ENCODE measurements at regions not wholly inside any gene's neighbourhood (a gene's known extent, or its start where the extent isn't known, plus 50 kb on each side); places are given as distances from the start of the nearest gene placed in this dataset.
"Not testable (repeated sequence)": the region's sequence is repeated elsewhere in the genome, so short reads cannot be mapped to it uniquely, and the experiment has no call there.

- DNase-seq (ENCODE audit: low spot score), result no peak
Measured at GRCh38 chr2:217593732-217594131, 409.1 kb downstream of the TNS1 start.

DNA sequence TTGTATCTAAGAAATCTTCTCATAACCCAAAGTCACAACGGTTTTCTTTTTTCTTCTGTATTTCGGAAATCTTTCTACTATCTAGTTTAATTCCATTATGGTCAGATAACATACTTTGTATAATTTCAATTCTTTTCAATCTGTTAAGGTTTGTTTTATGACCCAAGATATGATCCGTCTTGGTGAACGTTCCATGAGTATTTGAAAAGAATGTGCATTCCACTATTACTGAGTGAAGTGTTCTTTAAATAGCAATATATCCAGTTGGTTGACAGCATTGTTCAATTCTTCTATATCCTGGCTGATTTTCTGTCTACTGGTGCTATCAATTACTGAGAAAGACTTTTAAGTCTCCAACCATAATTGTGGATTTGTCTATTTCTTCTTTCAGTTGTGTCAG, 414.5 kb downstream of the TNS1 start:
- no peak for DNase-seq (ENCODE audit: low spot score)

DNA sequence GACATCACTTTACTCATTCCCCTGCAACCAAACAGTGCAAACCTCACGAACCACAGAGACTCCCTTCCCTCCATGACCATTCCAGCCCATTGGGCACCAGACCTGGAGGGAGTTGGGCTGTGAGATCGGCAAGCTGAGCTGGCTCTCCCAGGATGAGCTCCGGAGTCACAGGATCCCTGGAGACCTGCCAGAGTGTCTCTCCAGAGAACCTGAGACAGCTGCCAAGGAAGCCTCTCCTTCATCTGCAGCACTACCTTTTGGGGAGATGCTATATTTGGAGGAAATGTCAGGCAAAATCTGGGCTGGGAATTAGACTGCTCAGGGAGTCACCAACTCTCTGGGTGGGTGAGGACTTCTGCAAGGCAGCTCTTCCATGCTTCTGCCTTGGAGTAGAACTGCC, 417.4 kb downstream of the TNS1 start:
- no peak for DNase-seq (ENCODE audit: low spot score)

GRCh38 chr2:217580407-217580806, 422.4 kb downstream of the TNS1 start:
- not testable (repeated sequence) for DNase-seq (ENCODE audit: low spot score)

- DNase-seq (ENCODE audit: low spot score), result peak; percentile 50
Measured at GRCh38 chr2:217573571-217573970, 429.2 kb downstream of the TNS1 start.

GRCh38 chr2:217570394-217570793, 432.4 kb downstream of the TNS1 start:
- DNase-seq (ENCODE audit: low spot score), result no peak

DNA sequence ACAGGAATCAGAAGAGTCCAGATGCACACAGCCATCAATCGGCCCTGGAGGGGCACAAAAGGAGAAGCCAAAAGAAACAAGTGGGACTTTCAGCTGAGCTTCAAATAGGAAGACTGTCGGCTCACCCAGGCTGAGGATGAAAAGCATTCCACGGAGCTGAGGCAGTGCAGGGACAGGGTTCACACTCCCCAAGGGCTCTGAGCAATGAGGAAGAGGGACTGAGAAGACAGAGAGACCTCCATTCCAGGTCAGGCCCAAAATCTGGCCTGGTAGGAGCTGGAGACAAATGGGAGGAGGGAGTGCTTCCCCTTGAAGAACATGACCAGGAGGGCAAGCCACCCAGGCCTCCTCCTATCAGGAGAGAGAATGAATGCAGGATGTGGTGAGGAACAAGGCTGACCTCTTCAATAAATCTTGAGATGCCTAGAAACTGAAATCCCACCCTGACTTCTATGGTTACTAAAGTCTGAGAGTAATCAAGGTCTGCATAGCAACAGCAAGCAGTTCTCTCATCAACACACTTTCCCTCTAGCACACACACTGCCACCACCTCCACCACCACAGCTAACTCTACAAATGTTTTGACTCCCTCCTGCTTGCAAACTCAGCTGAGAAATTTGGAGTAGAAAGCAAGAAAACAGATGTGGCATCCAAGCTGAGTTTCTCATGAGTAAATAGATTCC, 434.4 kb downstream of the TNS1 start:
- DNase-seq (ENCODE audit: low spot score), result no peak

- no peak for DNase-seq (ENCODE audit: low spot score)
Measured at GRCh38 chr2:217563565-217563964, 439.2 kb downstream of the TNS1 start.

GRCh38 chr2:217562871-217563480, 439.8 kb downstream of the TNS1 start:
- DNase-seq (ENCODE audit: low spot score), result no peak

DNA sequence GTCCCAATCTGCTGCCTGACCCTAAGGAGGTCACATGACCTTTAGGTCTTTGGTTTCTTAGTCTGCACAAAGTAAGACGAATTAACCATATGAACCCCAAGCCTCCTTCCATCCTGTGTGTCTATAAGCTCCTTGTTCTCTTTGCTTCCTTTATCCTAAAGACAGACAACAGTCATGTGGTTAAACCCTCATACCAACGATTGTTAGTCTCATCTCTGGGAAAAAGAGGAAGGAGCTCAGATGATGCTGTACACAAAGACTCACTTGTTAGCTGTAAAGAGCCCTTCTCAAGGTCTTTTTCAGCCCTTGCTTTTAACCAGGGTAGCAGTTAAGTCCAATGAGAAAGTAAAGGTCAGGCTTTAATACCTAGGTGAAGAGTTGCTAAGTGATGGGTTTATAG, 443.7 kb downstream of the TNS1 start:
- no peak for DNase-seq (ENCODE audit: low spot score)

GRCh38 chr2:217555081-217555876, 447.5 kb downstream of the TNS1 start:
- no peak for DNase-seq (ENCODE audit: low spot score)

DNA sequence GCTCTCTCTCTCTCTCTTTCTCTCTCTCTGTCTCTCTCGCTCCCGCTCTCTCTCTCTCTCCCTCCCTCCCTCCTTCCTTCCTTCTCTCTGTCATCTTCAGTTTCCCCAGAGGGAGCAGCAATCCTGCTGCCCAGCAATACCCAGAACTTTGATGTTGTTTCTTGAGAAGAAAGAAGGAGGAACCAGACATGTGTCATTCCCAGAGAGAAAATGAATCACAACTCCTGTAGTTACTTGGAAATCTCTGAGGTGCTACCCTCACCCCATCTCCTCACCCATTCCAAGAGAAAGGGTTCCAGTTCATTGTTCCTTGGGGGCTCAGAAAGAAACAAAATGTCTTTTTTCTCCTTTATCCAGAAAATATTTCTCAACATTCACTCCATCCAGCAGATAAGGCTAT, 449.1 kb downstream of the TNS1 start:
- DNase-seq (ENCODE audit: low spot score), result no peak

GRCh38 chr2:217553202-217553601, 449.6 kb downstream of the TNS1 start:
- peak; percentile 6 for DNase-seq (ENCODE audit: low spot score)

DNA sequence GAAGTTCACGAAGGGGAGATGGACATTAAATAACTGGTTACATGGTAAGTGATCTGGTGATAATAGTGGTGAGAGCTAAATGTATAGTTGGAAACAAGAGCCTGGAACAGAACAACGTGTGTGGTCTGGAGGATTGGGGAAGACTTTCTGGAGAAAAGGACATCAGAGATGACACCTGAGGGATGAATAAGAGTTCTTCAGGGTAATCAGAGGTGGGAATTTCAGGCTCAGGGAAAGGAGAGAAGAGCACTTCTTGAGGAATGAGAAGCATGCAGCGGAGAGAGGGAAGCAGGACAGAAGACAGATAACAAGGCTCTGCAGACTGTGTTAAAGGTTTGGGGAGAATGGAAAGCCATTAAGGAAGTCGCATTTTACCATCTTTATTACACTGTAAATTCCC, 450.7 kb downstream of the TNS1 start:
- no peak for DNase-seq (ENCODE audit: low spot score)

GRCh38 chr2:217551252-217551899, 451.4 kb downstream of the TNS1 start:
- DNase-seq (ENCODE audit: low spot score), result no peak

GRCh38 chr2:217539126-217539525, 463.7 kb downstream of the TNS1 start:
- no peak for DNase-seq (ENCODE audit: low spot score)

DNA sequence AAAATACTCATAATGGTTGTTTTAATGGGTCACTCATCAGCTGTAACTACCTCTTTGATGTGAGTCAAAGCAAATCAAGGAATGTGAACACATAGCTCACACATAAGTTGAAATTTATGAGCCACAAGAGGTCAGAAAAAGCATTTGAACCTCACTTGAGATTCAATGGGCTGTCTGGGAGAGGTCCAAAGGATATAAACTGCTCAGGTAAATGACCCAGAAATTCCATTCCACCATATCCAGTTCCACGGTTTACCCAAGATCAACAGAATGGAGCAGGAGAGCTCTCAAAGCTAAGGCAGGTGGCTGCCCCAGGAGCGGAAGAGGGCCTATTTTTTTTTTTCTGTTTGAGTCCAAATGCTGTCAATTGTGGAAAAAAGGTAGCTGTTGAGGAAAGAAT, 464.1 kb downstream of the TNS1 start:
- DNase-seq (ENCODE audit: low spot score), result no peak

GRCh38 chr2:217535957-217536708, 466.7 kb downstream of the TNS1 start:
- no peak for DNase-seq (ENCODE audit: low spot score)

- no peak for DNase-seq (ENCODE audit: low spot score)
Measured at GRCh38 chr2:217530392-217531090, 472.3 kb downstream of the TNS1 start.

GRCh38 chr2:217529271-217529670, 473.5 kb downstream of the TNS1 start:
- no peak for DNase-seq (ENCODE audit: low spot score)
